Hematopoietic multipotent progenitor cell (in vitro differentiated cells): ENCODE measurements at regions not wholly inside any gene's neighbourhood (a gene's known extent, or its start where the extent isn't known, plus 50 kb on each side); places are given as distances from the start of the nearest gene placed in this dataset.
"Not testable (repeated sequence)": the region's sequence is repeated elsewhere in the genome, so short reads cannot be mapped to it uniquely, and the experiment has no call there.

Source experiments
- DNase-seq, 3 donors: peaks; one replicate each; pipeline ENCODE4 v3.0.0-alpha.2; 2011 to 2015; ENCODE audit warnings: low read depth in 2 of 3, low spot score in 2 of 3

GRCh38 chr2:878245-878930, 72.3 kb upstream of the SNTG2 start:
- no peak for DNase-seq

- DNase-seq = no peak
These were observed 72.9 kb upstream of the SNTG2 start for GRCh38 chr2:877747-878146.

GRCh38 chr2:875687-876615, 74.7 kb upstream of the SNTG2 start:
- DNase-seq = no peak

- no peak for DNase-seq
These were observed 76.7 kb upstream of the SNTG2 start for GRCh38 chr2:873651-874580.

- DNase-seq = no peak
These were observed 77.6 kb upstream of the SNTG2 start for GRCh38 chr2:873027-873426.

- DNase-seq = no peak
These were observed 78.5 kb upstream of the SNTG2 start for GRCh38 chr2:871926-872680.

- DNase-seq = no peak
These were observed 79.4 kb upstream of the SNTG2 start for GRCh38 chr2:871175-871727.

- no peak for DNase-seq
These were observed 80.2 kb upstream of the SNTG2 start for GRCh38 chr2:870426-870825.

GRCh38 chr2:869894-870293, 80.8 kb upstream of the SNTG2 start:
- no peak for DNase-seq

- DNase-seq = no peak
These were observed 81.2 kb upstream of the SNTG2 start for GRCh38 chr2:869357-869871.

- DNase-seq = not testable (repeated sequence)
These were observed 81.8 kb upstream of the SNTG2 start for GRCh38 chr2:868857-869256.

- no peak for DNase-seq
These were observed 83.4 kb upstream of the SNTG2 start for GRCh38 chr2:867296-867695.

GRCh38 chr2:866887-867286, 83.8 kb upstream of the SNTG2 start:
- no peak for DNase-seq

GRCh38 chr2:866009-866680, 84.5 kb upstream of the SNTG2 start:
- peak in 1 of 3 donors; percentile 8 for DNase-seq

GRCh38 chr2:864501-865106, 86.0 kb upstream of the SNTG2 start:
- DNase-seq = no peak

- no peak for DNase-seq
These were observed 86.8 kb upstream of the SNTG2 start for GRCh38 chr2:863732-864450.

- no peak for DNase-seq
These were observed 87.8 kb upstream of the SNTG2 start for GRCh38 chr2:862731-863466.

- DNase-seq = no peak
These were observed 88.3 kb upstream of the SNTG2 start for GRCh38 chr2:862355-862687.
